ENCODE measurements at regions not wholly inside any gene's neighbourhood (a gene's known extent, or its start where the extent isn't known, plus 50 kb on each side); places are given as distances from the start of the nearest gene placed in this dataset.

DNA sequence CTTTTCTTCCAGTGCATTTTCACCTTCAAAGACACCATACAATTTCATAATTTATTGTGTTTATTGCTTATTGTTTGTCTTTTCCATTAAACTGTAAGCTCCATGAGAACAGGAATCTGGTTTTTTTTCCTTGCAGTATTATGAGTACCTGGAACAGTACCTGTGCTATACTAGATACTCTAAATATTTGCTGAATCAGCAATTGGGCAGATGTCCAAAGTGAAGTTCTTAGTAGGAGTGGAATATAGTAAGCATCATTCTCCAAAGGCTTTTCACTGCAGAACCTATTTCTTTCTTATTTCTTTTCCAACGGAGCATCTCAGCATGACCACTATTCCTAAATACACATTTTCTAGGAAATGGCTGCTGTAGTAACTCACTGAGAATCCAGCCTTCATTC, 269.0 kb upstream of the CCL2 start:
- DNase-seq (ENCODE audit: low read depth in 2 of 2), result no peak
- Histone ChIP-seq H3K79me2 (ENCODE audit: control insufficient read depth, insufficient read depth, low read length) (no peaks in the 10 kb centered on the region), H3K9me3 (ENCODE audit: control insufficient read depth, insufficient read depth, low read depth, low read length) (no peaks in the 10 kb centered on the region), H4K20me1 (ENCODE audit: control insufficient read depth, extremely low read depth, insufficient read depth, low read length) (no peaks in the 10 kb centered on the region), H3K36me3 (ENCODE audit: control insufficient read depth, insufficient read depth, low read length) (no peaks in the 10 kb centered on the region), H3K27me3 (ENCODE audit: control insufficient read depth, insufficient read depth, low read length) (no peaks in the 10 kb centered on the region), H3K4me3 (replicated peaks in 1 of 4; ENCODE audit: control extremely low read depth in 1 of 4, insufficient read depth in 1 of 4, low read depth in 3 of 4, low read length in 4 of 4) (no peak overlapping the region), H3K4me2 (ENCODE audit: extremely low read depth, insufficient read depth, low read length) (no peak overlapping the region), H3K4me1 (ENCODE audit: control insufficient read depth, extremely low read depth, insufficient read depth, low read length) (no peaks in the 10 kb centered on the region), H3K27ac (ENCODE audit: insufficient read depth, low read length) (no peak overlapping the region), H3K9ac (ENCODE audit: insufficient read depth, low read length) (no peak overlapping the region), H2AFZ (ENCODE audit: low read length) (no peak overlapping the region)
- TF ChIP-seq, protein P1, sequence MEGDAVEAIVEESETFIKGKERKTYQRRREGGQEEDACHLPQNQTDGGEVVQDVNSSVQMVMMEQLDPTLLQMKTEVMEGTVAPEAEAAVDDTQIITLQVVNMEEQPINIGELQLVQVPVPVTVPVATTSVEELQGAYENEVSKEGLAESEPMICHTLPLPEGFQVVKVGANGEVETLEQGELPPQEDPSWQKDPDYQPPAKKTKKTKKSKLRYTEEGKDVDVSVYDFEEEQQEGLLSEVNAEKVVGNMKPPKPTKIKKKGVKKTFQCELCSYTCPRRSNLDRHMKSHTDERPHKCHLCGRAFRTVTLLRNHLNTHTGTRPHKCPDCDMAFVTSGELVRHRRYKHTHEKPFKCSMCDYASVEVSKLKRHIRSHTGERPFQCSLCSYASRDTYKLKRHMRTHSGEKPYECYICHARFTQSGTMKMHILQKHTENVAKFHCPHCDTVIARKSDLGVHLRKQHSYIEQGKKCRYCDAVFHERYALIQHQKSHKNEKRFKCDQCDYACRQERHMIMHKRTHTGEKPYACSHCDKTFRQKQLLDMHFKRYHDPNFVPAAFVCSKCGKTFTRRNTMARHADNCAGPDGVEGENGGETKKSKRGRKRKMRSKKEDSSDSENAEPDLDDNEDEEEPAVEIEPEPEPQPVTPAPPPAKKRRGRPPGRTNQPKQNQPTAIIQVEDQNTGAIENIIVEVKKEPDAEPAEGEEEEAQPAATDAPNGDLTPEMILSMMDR (conservative IDR thresholded peaks at IDR 0.05 in 1 of 2, IDR thresholded peaks at IDR 0.05 in 1 of 2; ENCODE audit: low read depth in 1 of 2, low read length in 2 of 2), result no peak
- no peak for TF ChIP-seq EZH2 (IDR thresholded peaks at IDR 0.05; ENCODE audit: low read length, missing control alignments)

DNA sequence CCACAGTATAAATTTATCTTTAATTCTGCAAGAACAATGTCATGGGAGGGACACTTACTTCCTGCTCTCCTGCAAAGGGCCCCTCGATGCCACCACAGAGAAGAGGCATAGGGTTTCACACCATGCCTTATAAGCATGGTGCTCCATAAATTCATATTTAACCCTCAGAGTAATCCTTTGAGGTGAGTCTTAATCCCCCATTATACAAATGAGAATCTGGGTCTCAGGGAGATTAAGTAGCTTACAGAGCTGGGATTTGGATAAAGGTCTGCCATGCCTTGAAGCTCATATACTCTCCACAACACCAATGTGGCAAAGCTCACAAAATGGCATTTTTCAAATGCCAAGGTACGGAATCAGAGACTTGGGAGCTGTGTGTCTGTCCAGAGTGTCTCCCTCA, 268.5 kb upstream of the CCL2 start:
- H3K4me3 ChIP-seq (replicated peaks in 1 of 4; ENCODE audit: control extremely low read depth in 1 of 4, insufficient read depth in 1 of 4, low read depth in 3 of 4, low read length in 4 of 4), result no peak overlapping the region
- no peaks in the 10 kb centered on the region for H4K20me1 ChIP-seq (ENCODE audit: control insufficient read depth, extremely low read depth, insufficient read depth, low read length)
- DNase-seq (ENCODE audit: low read depth in 2 of 2), result no peak
- H3K9me3 ChIP-seq (ENCODE audit: control insufficient read depth, insufficient read depth, low read depth, low read length), result no peaks in the 10 kb centered on the region
- H3K27ac ChIP-seq (ENCODE audit: insufficient read depth, low read length), result no peak overlapping the region
- H3K79me2 ChIP-seq (ENCODE audit: control insufficient read depth, insufficient read depth, low read length), result no peaks in the 10 kb centered on the region
- no peak for TF ChIP-seq EZH2 (IDR thresholded peaks at IDR 0.05; ENCODE audit: low read length, missing control alignments)
- no peaks in the 10 kb centered on the region for H3K36me3 ChIP-seq (ENCODE audit: control insufficient read depth, insufficient read depth, low read length)
- no peaks in the 10 kb centered on the region for H3K4me1 ChIP-seq (ENCODE audit: control insufficient read depth, extremely low read depth, insufficient read depth, low read length)
- no peak overlapping the region for H2AFZ ChIP-seq (ENCODE audit: low read length)
- H3K9ac ChIP-seq (ENCODE audit: insufficient read depth, low read length), result no peak overlapping the region
- H3K27me3 ChIP-seq (ENCODE audit: control insufficient read depth, insufficient read depth, low read length), result no peaks in the 10 kb centered on the region
- no peak overlapping the region for H3K4me2 ChIP-seq (ENCODE audit: extremely low read depth, insufficient read depth, low read length)

DNA sequence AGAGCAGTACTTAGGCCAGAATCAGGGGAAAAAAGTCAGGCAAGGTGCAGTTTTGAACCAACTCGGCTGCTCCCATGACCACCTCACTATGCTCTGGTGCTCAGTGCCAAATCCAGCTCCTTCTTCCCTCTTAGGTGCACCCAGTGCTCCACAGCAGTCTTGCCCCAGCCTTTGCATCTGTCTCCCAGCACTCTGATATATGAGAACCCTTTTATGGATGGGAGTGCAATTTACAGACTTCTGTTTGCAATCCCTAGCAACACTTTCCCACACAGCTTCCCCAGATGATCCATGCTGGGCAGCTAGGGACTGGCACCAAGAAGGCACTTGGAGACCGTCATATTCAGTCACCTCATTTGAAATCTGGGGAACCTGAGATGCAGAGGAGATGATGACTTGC, 267.9 kb upstream of the CCL2 start:
- TF ChIP-seq, protein P1 (conservative IDR thresholded peaks at IDR 0.05 in 1 of 2, IDR thresholded peaks at IDR 0.05 in 1 of 2; ENCODE audit: low read depth in 1 of 2, low read length in 2 of 2), result no peak
- TF ChIP-seq EZH2 (IDR thresholded peaks at IDR 0.05; ENCODE audit: low read length, missing control alignments), result no peak
- no peak overlapping the region for H3K4me2 ChIP-seq (ENCODE audit: extremely low read depth, insufficient read depth, low read length)
- no peaks in the 10 kb centered on the region for H3K4me1 ChIP-seq (ENCODE audit: control insufficient read depth, extremely low read depth, insufficient read depth, low read length)
- H3K79me2 ChIP-seq (ENCODE audit: control insufficient read depth, insufficient read depth, low read length), result no peaks in the 10 kb centered on the region
- no peaks in the 10 kb centered on the region for H3K36me3 ChIP-seq (ENCODE audit: control insufficient read depth, insufficient read depth, low read length)
- no peak overlapping the region for H2AFZ ChIP-seq (ENCODE audit: low read length)
- DNase-seq (ENCODE audit: low read depth in 2 of 2), result no peak
- no peaks in the 10 kb centered on the region for H4K20me1 ChIP-seq (ENCODE audit: control insufficient read depth, extremely low read depth, insufficient read depth, low read length)
- H3K27ac ChIP-seq (ENCODE audit: insufficient read depth, low read length), result no peak overlapping the region
- no peak overlapping the region for H3K9ac ChIP-seq (ENCODE audit: insufficient read depth, low read length)
- H3K9me3 ChIP-seq (ENCODE audit: control insufficient read depth, insufficient read depth, low read depth, low read length), result no peaks in the 10 kb centered on the region
- no peaks in the 10 kb centered on the region for H3K27me3 ChIP-seq (ENCODE audit: control insufficient read depth, insufficient read depth, low read length)
- no peak overlapping the region for H3K4me3 ChIP-seq (replicated peaks in 1 of 4; ENCODE audit: control extremely low read depth in 1 of 4, insufficient read depth in 1 of 4, low read depth in 3 of 4, low read length in 4 of 4)

All from fibroblast of lung (primary cell).